A549 (cell line): ENCODE measurements at regions not wholly inside any gene's neighbourhood (a gene's known extent, or its start where the extent isn't known, plus 50 kb on each side); places are given as distances from the start of the nearest gene placed in this dataset.

Experiments
- BCL3 ChIP-seq: fragments of >200 bp; sonication (Bioruptor Twin); formaldehyde crosslinking; IDR thresholded peaks from 3 replicates; pipeline ENCODE4 v1.6.1; 2016
- CBX2 ChIP-seq: fragments of 200-600 bp; sonication (generic); IDR thresholded peaks from 2 replicates; pipeline ENCODE4 v1.6.1; 2016; ENCODE audit warnings: low read depth, mild to moderate bottlenecking, borderline replicate concordance
- CEBPB ChIP-seq, 2 experiments: fragments of >200 bp in 1 of 2; sonication (Bioruptor Twin) in 1 of 2; formaldehyde crosslinking in 1 of 2; IDR thresholded peaks; 2 replicates each; pipeline ENCODE4 v1.6.1; 2012 to 2016
- ELK1 ChIP-seq: fragments of 150-350 bp; IDR thresholded peaks from 2 replicates; pipeline ENCODE4 v1.6.1; 2014; ENCODE audit warnings: low read depth, mild to moderate bottlenecking, low read length
- EP300 ChIP-seq, 2 experiments: fragments of >200 bp; sonication (Bioruptor Twin); formaldehyde crosslinking; IDR thresholded peaks; 2 replicates in 1 of 2; 3 replicates in 1 of 2; pipeline ENCODE4 v1.6.1; 2016 to 2017
- FOSL2 ChIP-seq, 2 experiments: fragments of 450-650 bp in 1 of 2; fragments of >200 bp in 1 of 2; sonication (Bioruptor Twin) in 1 of 2; formaldehyde crosslinking; IDR thresholded peaks; 2 replicates each; pipeline versions ENCODE4 v1.5.0 to v1.6.1; 2016 to 2020; ENCODE audit warnings: mild to moderate bottlenecking in 1 of 2, moderate library complexity in 1 of 2
- HDAC2 ChIP-seq: fragments of 200-600 bp; sonication (generic); IDR thresholded peaks from 2 replicates; pipeline ENCODE4 v1.6.1; 2016
- HES2 ChIP-seq: fragments of >200 bp; sonication (Bioruptor Twin); formaldehyde crosslinking; IDR thresholded peaks from 2 replicates; pipeline ENCODE4 v1.6.1; 2016
- HEYL ChIP-seq: fragments of 250-450 bp; sonication (Bioruptor Pico); IDR thresholded peaks from 2 replicates; pipeline ENCODE4 v1.8.0; 2021; ENCODE audit warnings: mild to moderate bottlenecking, moderate library complexity
- HMGXB4 ChIP-seq: fragments of 250-450 bp; sonication (Bioruptor Pico); IDR thresholded peaks from 2 replicates; pipeline ENCODE4 v1.5.0; 2021; ENCODE audit warnings: mild to moderate bottlenecking, moderate library complexity, borderline replicate concordance
- HOXA7 ChIP-seq: fragments of 250-450 bp; sonication (Bioruptor Pico); IDR thresholded peaks from 2 replicates; pipeline ENCODE4 v1.5.0; 2020; ENCODE audit warnings: mild to moderate bottlenecking, moderate library complexity
- HOXB13 ChIP-seq: fragments of 250-450 bp; sonication (Bioruptor Pico); IDR thresholded peaks from 2 replicates; pipeline ENCODE4 v1.5.0; 2020; ENCODE audit warnings: low read depth, mild to moderate bottlenecking, moderate library complexity
- HOXB5 ChIP-seq: fragments of 250-450 bp; sonication (Bioruptor Pico); IDR thresholded peaks from 2 replicates; pipeline ENCODE4 v1.5.0; 2020; ENCODE audit warnings: mild to moderate bottlenecking, moderate library complexity
- JUN ChIP-seq, 2 experiments: fragments of >200 bp; sonication (Bioruptor Twin); formaldehyde crosslinking; IDR thresholded peaks; 2 replicates in 1 of 2; 3 replicates in 1 of 2; pipeline ENCODE4 v1.6.1; 2016 to 2017
- JUNB ChIP-seq: fragments of >200 bp; sonication (Bioruptor Twin); formaldehyde crosslinking; IDR thresholded peaks from 2 replicates; pipeline ENCODE4 v1.6.1; 2016
- KDM1A ChIP-seq: fragments of 200-600 bp; sonication (generic); IDR thresholded peaks from 2 replicates; pipeline ENCODE4 v1.6.1; 2016; ENCODE audit warnings: low read depth, mild to moderate bottlenecking
- KDM5A ChIP-seq: fragments of 200-600 bp; sonication (generic); IDR thresholded peaks from 2 replicates; pipeline ENCODE4 v1.6.1; 2016; ENCODE audit warnings: antibody characterized with exemption, mild to moderate bottlenecking
- MAFK ChIP-seq: fragments of 450-650 bp; IDR thresholded peaks from 2 replicates; pipeline ENCODE4 v1.6.1; 2014; ENCODE audit not compliant: partially characterized antibody
- MAZ ChIP-seq: fragments of 150-350 bp; IDR thresholded peaks from 2 replicates; pipeline ENCODE4 v1.6.1; 2014; ENCODE audit warnings: antibody characterized with exemption, low read depth, low read length, borderline replicate concordance
- NR3C1 ChIP-seq: fragments of >200 bp; sonication (Bioruptor Twin); formaldehyde crosslinking; IDR thresholded peaks from 3 replicates; pipeline ENCODE4 v1.6.1; 2017
- PBX3 ChIP-seq: IDR thresholded peaks from 2 replicates; pipeline ENCODE4 v1.6.1; 2012
- PHF8 ChIP-seq: fragments of 200-600 bp; sonication (generic); IDR thresholded peaks from 2 replicates; pipeline ENCODE4 v1.6.1; 2016; ENCODE audit warnings: low read depth, mild to moderate bottlenecking, antibody characterized with exemption, moderate library complexity, borderline replicate concordance
- POLR2A ChIP-seq: IDR thresholded peaks from 2 replicates; pipeline ENCODE4 v1.6.1; 2012; ENCODE audit warnings: mild to moderate bottlenecking, low read length
- RAD21 ChIP-seq, 2 experiments: fragments of >200 bp in 1 of 2; sonication (Bioruptor Twin) in 1 of 2; formaldehyde crosslinking in 1 of 2; IDR thresholded peaks in 1 of 2; conservative IDR thresholded peaks in 1 of 2; 2 replicates in 1 of 2; 3 replicates in 1 of 2; pipeline ENCODE4 v1.6.1; 2012 to 2018; ENCODE audit warnings: inconsistent platforms in 1 of 2
- RCOR1 ChIP-seq: fragments of 150-350 bp; IDR thresholded peaks from 2 replicates; pipeline ENCODE4 v1.6.1; 2014; ENCODE audit warnings: antibody characterized with exemption, low read length, low read depth
- REST ChIP-seq: fragments of 200-600 bp; sonication (generic); IDR thresholded peaks from 2 replicates; pipeline ENCODE4 v1.6.1; 2016; ENCODE audit warnings: antibody characterized with exemption, mild to moderate bottlenecking, moderate library complexity
- SMC3 ChIP-seq: fragments of >200 bp; sonication (Bioruptor Twin); formaldehyde crosslinking; IDR thresholded peaks from 3 replicates; pipeline ENCODE4 v1.6.1; 2018; ENCODE audit warnings: inconsistent platforms
- ZFP36 ChIP-seq: fragments of 450-650 bp; IDR thresholded peaks from 2 replicates; pipeline ENCODE4 v1.6.1; 2014; ENCODE audit warnings: borderline replicate concordance; ENCODE audit not compliant: partially characterized antibody
- ZNF302 ChIP-seq: fragments of 250-450 bp; sonication (Bioruptor Pico); IDR thresholded peaks from 2 replicates; pipeline ENCODE4 v1.9.0; 2021; ENCODE audit warnings: inconsistent platforms, mild to moderate bottlenecking, moderate library complexity
- ZSCAN20 ChIP-seq: fragments of 250-450 bp; sonication (Bioruptor Pico); IDR thresholded peaks from 2 replicates; pipeline ENCODE4 v1.8.0; 2022; ENCODE audit warnings: mild to moderate bottlenecking, moderate library complexity

GRCh38 chr2:234204480-234204879, 154.0 kb downstream of the SPP2 start (continued):
- TF ChIP-seq PBX3 (no peak), HMGXB4 (no peak), HOXA7 (no peak), ELK1 (no peak), ZSCAN20 (CRISPR knock-in tag) (no peak), EP300 (IDR thresholded peaks at IDR 0.05) (peak in 1 of 2 experiments; percentile 82; a peak in 1 of 5 replicates), FOSL2 (IDR thresholded peaks at IDR 0.05) (peak; percentile 94), FOSL2 (CRISPR knock-in tag; IDR thresholded peaks at IDR 0.05) (peak; percentile 94), HES2 (no peak), ZFP36 (no peak), SMC3 (peak; percentile 48; the same call in 2 of the 3 replicates), HOXB5 (CRISPR knock-in tag) (no peak), ZNF302 (CRISPR knock-in tag) (no peak), CEBPB (IDR thresholded peaks at IDR 0.05) (peak; percentile 86 to 95), HDAC2 (no peak), PHF8 (no peak), MAZ (no peak), RCOR1 (no peak), CBX2 (no peak), KDM1A (no peak), BCL3 (peak; percentile 74; the same call in 2 of the 3 replicates), KDM5A (no peak), MAFK (no peak), RAD21 (conservative IDR thresholded peaks at IDR 0.05 in 1 of 2, IDR thresholded peaks at IDR 0.05 in 1 of 2) (peak; percentile 32 to 50; a peak in 3 of 5 replicates), JUNB (peak; percentile 97), POLR2A (no peak), NR3C1 (no peak), JUN (IDR thresholded peaks at IDR 0.05) (peak in 1 of 2 experiments; percentile 43; a peak in 1 of 5 replicates), REST (no peak), HOXB13 (CRISPR knock-in tag) (no peak), HEYL (no peak)
